Panc1 (cell line): ENCODE measurements at regions not wholly inside any gene's neighbourhood (a gene's known extent, or its start where the extent isn't known, plus 50 kb on each side); places are given as distances from the start of the nearest gene placed in this dataset.

Experiments used
- ATAC-seq: fragments of 200-7000 bp; cut with Tn5 transposase; 2 replicates; pipeline ENCODE4 v1.9.1; 2020; ENCODE audit warnings: mild to moderate bottlenecking, moderate library complexity
- BruUV-seq: library from RNA; stranded (reverse); fragments of 400-500 nt; replicated peaks from 2 replicates; lab custom pipeline; 2021; lab: Mats Ljungman, UMichigan
- CTCF ChIA-PET: fragments of 300-600 bp; sonication (Branson Sonifier 250); formaldehyde crosslinking; loops from one replicate; lab custom pipeline; 2022; ENCODE audit warnings: antibody characterized with exemption; lab: Charles Lee
- POLR2A ChIA-PET: fragments of 300-600 bp; sonication (Branson Sonifier 250); formaldehyde crosslinking; loops from one replicate; lab custom pipeline; 2022; ENCODE audit warnings: antibody characterized with exemption; lab: Charles Lee
- DNase-seq: peaks from one replicate; pipeline ENCODE4 v3.0.0-alpha.2; 2010; ENCODE audit warnings: low read depth, low spot score
- H3K27ac ChIP-seq: 2 replicates; pipeline ENCODE4 v1.5.1; 2011; ENCODE audit warnings: mild to moderate bottlenecking, low read length, inconsistent platforms
- H3K27me3 ChIP-seq: fragments of 200-500 bp; sonication (Bioruptor generic); 2 replicates; pipeline ENCODE4 v1.6.0; 2014; ENCODE audit warnings: low read length, inconsistent platforms; ENCODE audit not compliant: control insufficient read depth, insufficient read depth
- H3K36me3 ChIP-seq: fragments of 200-500 bp; sonication (Bioruptor generic); 2 replicates; pipeline ENCODE4 v1.5.1; 2014; ENCODE audit warnings: inconsistent platforms, mild to moderate bottlenecking, low read length, moderate library complexity; ENCODE audit not compliant: control insufficient read depth, insufficient read depth
- H3K4me1 ChIP-seq: 2 replicates; pipeline ENCODE4 v1.5.1; 2011; ENCODE audit warnings: inconsistent platforms, mild to moderate bottlenecking, low read length, moderate library complexity; ENCODE audit not compliant: control insufficient read depth, insufficient read depth
- H3K4me3 ChIP-seq, 2 experiments: 2 replicates each; pipeline ENCODE4 v1.5.1; 2011 to 2012; ENCODE audit warnings: low read depth in 2 of 2, low read length in 2 of 2, mild to moderate bottlenecking in 2 of 2, inconsistent platforms in 1 of 2, moderate library complexity in 1 of 2
- H3K9me3 ChIP-seq: fragments of 200-500 bp; sonication (Bioruptor generic); 2 replicates; pipeline ENCODE4 v1.5.1; 2014; ENCODE audit warnings: low read depth, mild to moderate bottlenecking, inconsistent platforms, low read length, moderate library complexity; ENCODE audit not compliant: control insufficient read depth, insufficient read depth
- CTCF ChIP-seq: fragments of 450-650 bp; IDR thresholded peaks from 2 replicates; pipeline ENCODE4 v1.5.1; 2017; ENCODE audit warnings: mild to moderate bottlenecking
- POLR2AphosphoS5 ChIP-seq: IDR thresholded peaks from 2 replicates; pipeline ENCODE4 v1.6.1; 2012; ENCODE audit warnings: mild to moderate bottlenecking, low read depth, low read length, moderate library complexity
- SIN3A ChIP-seq: IDR thresholded peaks from 2 replicates; pipeline ENCODE4 v1.6.1; 2012; ENCODE audit warnings: low read depth, mild to moderate bottlenecking, low read length, moderate library complexity, borderline replicate concordance; ENCODE audit not compliant: insufficient read depth
- TCF7L2 ChIP-seq: IDR thresholded peaks from 2 replicates; pipeline ENCODE4 v1.6.1; 2011; ENCODE audit warnings: mild to moderate bottlenecking, low read depth, low read length, inconsistent platforms
- in situ Hi-C: cut with HindIII; loops from 2 replicates; pipeline ENCODE4 v1.10.0; 2016; ENCODE audit warnings: low sequenced_read_pairs, low pct_unique_long_range_greater_than_20kb
- intact Hi-C: fragments of 100-400 bp; cut with micrococcal nuclease; formaldehyde crosslinking; loops from one replicate; pipeline ENCODE4 v1.10.0; 2022; ENCODE audit not compliant: unreplicated experiment
- TF ChIP-seq, protein P1 (sequence below), 2 experiments: IDR thresholded peaks; 2 replicates each; pipeline ENCODE4 v1.6.1; 2011 to 2012; ENCODE audit warnings: low read depth in 2 of 2, control low read depth in 1 of 2, low read length in 1 of 2, mild to moderate bottlenecking in 1 of 2, moderate library complexity in 1 of 2; ENCODE audit not compliant: insufficient read depth in 1 of 2

GRCh38 chr11:21921151-21921550 is 271.7 kb upstream of the ANO5 start:
- POLR2A ChIA-PET, result no interaction called here
- Histone ChIP-seq H3K4me3 (no peak overlapping the region), H3K27ac (no peak overlapping the region), H3K4me1 (no peaks in the 10 kb centered on the region), H3K27me3 (no peaks in the 10 kb centered on the region), H3K36me3 (no peaks in the 10 kb centered on the region), H3K9me3 (0 out of 2 replicates have a peak, but pooled peaks cover 3% of the 10 kb centered on the region)
- intact Hi-C loops, result no loop called here
- TF ChIP-seq CTCF, result no peak
- in situ Hi-C loops, result no loop called here
- no TSS peak for BruUV-seq
- DNase-seq (no peak), ATAC-seq (no peak)
- CTCF ChIA-PET, result no interaction called here

- Histone ChIP-seq H3K27ac (no peak overlapping the region), H3K36me3 (no peaks in the 10 kb centered on the region), H3K9me3 (no peaks in the 10 kb centered on the region), H3K4me3 (no peak overlapping the region), H3K4me1 (no peaks in the 10 kb centered on the region), H3K27me3 (no peaks in the 10 kb centered on the region)
- in situ Hi-C loops (no loop called here), intact Hi-C loops (no loop called here)
- TF ChIP-seq, protein P1, sequence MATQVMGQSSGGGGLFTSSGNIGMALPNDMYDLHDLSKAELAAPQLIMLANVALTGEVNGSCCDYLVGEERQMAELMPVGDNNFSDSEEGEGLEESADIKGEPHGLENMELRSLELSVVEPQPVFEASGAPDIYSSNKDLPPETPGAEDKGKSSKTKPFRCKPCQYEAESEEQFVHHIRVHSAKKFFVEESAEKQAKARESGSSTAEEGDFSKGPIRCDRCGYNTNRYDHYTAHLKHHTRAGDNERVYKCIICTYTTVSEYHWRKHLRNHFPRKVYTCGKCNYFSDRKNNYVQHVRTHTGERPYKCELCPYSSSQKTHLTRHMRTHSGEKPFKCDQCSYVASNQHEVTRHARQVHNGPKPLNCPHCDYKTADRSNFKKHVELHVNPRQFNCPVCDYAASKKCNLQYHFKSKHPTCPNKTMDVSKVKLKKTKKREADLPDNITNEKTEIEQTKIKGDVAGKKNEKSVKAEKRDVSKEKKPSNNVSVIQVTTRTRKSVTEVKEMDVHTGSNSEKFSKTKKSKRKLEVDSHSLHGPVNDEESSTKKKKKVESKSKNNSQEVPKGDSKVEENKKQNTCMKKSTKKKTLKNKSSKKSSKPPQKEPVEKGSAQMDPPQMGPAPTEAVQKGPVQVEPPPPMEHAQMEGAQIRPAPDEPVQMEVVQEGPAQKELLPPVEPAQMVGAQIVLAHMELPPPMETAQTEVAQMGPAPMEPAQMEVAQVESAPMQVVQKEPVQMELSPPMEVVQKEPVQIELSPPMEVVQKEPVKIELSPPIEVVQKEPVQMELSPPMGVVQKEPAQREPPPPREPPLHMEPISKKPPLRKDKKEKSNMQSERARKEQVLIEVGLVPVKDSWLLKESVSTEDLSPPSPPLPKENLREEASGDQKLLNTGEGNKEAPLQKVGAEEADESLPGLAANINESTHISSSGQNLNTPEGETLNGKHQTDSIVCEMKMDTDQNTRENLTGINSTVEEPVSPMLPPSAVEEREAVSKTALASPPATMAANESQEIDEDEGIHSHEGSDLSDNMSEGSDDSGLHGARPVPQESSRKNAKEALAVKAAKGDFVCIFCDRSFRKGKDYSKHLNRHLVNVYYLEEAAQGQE (IDR thresholded peaks at IDR 0.05; ENCODE audit: insufficient read depth in 1 of 2, low read depth in 2 of 2, low read length in 1 of 2), result no peak
- no peak for TF ChIP-seq TCF7L2
- TF ChIP-seq CTCF, result no peak
- TF ChIP-seq POLR2AphosphoS5, result no peak
- ATAC-seq, result no peak
- POLR2A ChIA-PET, result no interaction called here
- no peak for DNase-seq
- BruUV-seq, result no TSS peak
- CTCF ChIA-PET, result interaction anchor here (0.6 kb wide), 1 partner anchor 187 kb away, joined by 5 read pairs; no protein-coding TSS in a partner anchor
Measured at GRCh38 chr11:21924262-21924661, 268.6 kb upstream of the ANO5 start.

- Histone ChIP-seq H3K36me3 (no peaks in the 10 kb centered on the region), H3K27me3 (no peaks in the 10 kb centered on the region), H3K9me3 (no peaks in the 10 kb centered on the region), H3K4me3 (no peak overlapping the region), H3K27ac (no peak overlapping the region), H3K4me1 (no peaks in the 10 kb centered on the region)
- no peak for DNase-seq
- TF ChIP-seq SIN3A (no peak), CTCF (no peak), POLR2AphosphoS5 (no peak), TCF7L2 (no peak)
- TF ChIP-seq, protein P1 (IDR thresholded peaks at IDR 0.05; ENCODE audit: insufficient read depth in 1 of 2, low read depth in 2 of 2, low read length in 1 of 2), result no peak
- BruUV-seq, result no TSS peak
- in situ Hi-C loops, result no loop called here
- ChIA-PET CTCF (interaction anchor here (0.5 kb wide), 1 partner anchor 30 kb away, joined by 4 read pairs; no protein-coding TSS in a partner anchor), POLR2A (no interaction called here)
- intact Hi-C loops, result no loop called here
- no peak for ATAC-seq
Measured at GRCh38 chr11:21927628-21928027, 265.3 kb upstream of the ANO5 start.
